Osteoblast (primary cell): ENCODE measurements at regions not wholly inside any gene's neighbourhood (a gene's known extent, or its start where the extent isn't known, plus 50 kb on each side); places are given as distances from the start of the nearest gene placed in this dataset.

Experiments used
- DNase-seq: peaks from one replicate; pipeline ENCODE4 v3.0.0; 2011; ENCODE audit warnings: low spot score, mixed read lengths; ENCODE audit not compliant: insufficient read length; ENCODE audit errors: missing footprints
- H2AFZ ChIP-seq: 2 replicates; pipeline ENCODE4 v1.6.0; 2011; ENCODE audit warnings: mild to moderate bottlenecking, low read length
- H3K27ac ChIP-seq: 2 replicates; pipeline ENCODE4 v1.5.1; 2011; ENCODE audit warnings: mild to moderate bottlenecking, low read depth, low read length, moderate library complexity
- H3K27me3 ChIP-seq: 2 replicates; pipeline ENCODE4 v1.6.0; 2012; ENCODE audit warnings: mild to moderate bottlenecking, control low read depth, inconsistent platforms, low read length, moderate library complexity; ENCODE audit not compliant: insufficient read depth
- H3K36me3 ChIP-seq: 2 replicates; pipeline ENCODE4 v1.5.1; 2011; ENCODE audit warnings: mild to moderate bottlenecking, low read length, control low read depth, moderate library complexity; ENCODE audit not compliant: insufficient read depth
- H3K4me1 ChIP-seq: 2 replicates; pipeline ENCODE4 v1.5.1; 2011; ENCODE audit warnings: mild to moderate bottlenecking, low read length, control low read depth, moderate library complexity; ENCODE audit not compliant: insufficient read depth
- H3K4me2 ChIP-seq: 2 replicates; pipeline ENCODE4 v1.6.0; 2011; ENCODE audit warnings: mild to moderate bottlenecking, low read length; ENCODE audit not compliant: insufficient read depth
- H3K4me3 ChIP-seq: fragments of 200-600 bp; sonication (generic); 3 replicates; pipeline ENCODE4 v1.5.1; 2012; ENCODE audit warnings: mild to moderate bottlenecking, low read length, inconsistent platforms; ENCODE audit not compliant: insufficient read depth
- H3K79me2 ChIP-seq: 2 replicates; pipeline ENCODE4 v1.6.0; 2012; ENCODE audit warnings: mild to moderate bottlenecking, low read length, control low read depth, inconsistent platforms; ENCODE audit not compliant: insufficient read depth
- H3K9me3 ChIP-seq: 2 replicates; pipeline ENCODE4 v1.5.1; 2011; ENCODE audit warnings: low read depth, low read length, control low read depth
- H4K20me1 ChIP-seq: 2 replicates; pipeline ENCODE4 v1.6.0; 2012; ENCODE audit warnings: mild to moderate bottlenecking, low read length, control low read depth; ENCODE audit not compliant: insufficient read depth
- CTCF ChIP-seq: IDR thresholded peaks from 2 replicates; pipeline ENCODE4 v1.5.1; 2011; ENCODE audit warnings: mild to moderate bottlenecking, low read depth, low read length, moderate library complexity; ENCODE audit errors: extremely low read depth

- H3K4me3 ChIP-seq, result no peak overlapping the region
- H3K79me2 ChIP-seq, result no peaks in the 10 kb centered on the region
- no peak for TF ChIP-seq CTCF
- H3K4me2 ChIP-seq, result no peak overlapping the region
- no peak overlapping the region for H2AFZ ChIP-seq
- H4K20me1 ChIP-seq, result no peaks in the 10 kb centered on the region
- H3K4me1 ChIP-seq, result no peaks in the 10 kb centered on the region
- H3K9me3 ChIP-seq, result no peaks in the 10 kb centered on the region
- no peak for DNase-seq
- no peak overlapping the region for H3K27ac ChIP-seq
- H3K36me3 ChIP-seq, result no peaks in the 10 kb centered on the region
- H3K27me3 ChIP-seq, result no peaks in the 10 kb centered on the region
These were observed 232.6 kb upstream of the POU3F1 start for GRCh38 chr1:38279148-38279547.

- H3K4me1 ChIP-seq, result no peaks in the 10 kb centered on the region
- H3K36me3 ChIP-seq, result no peaks in the 10 kb centered on the region
- DNase-seq, result no peak
- H2AFZ ChIP-seq, result no peak overlapping the region
- no peaks in the 10 kb centered on the region for H3K27me3 ChIP-seq
- no peaks in the 10 kb centered on the region for H4K20me1 ChIP-seq
- no peaks in the 10 kb centered on the region for H3K79me2 ChIP-seq
- no peak overlapping the region for H3K27ac ChIP-seq
- TF ChIP-seq CTCF, result no peak
- H3K4me3 ChIP-seq, result no peak overlapping the region
- no peak overlapping the region for H3K4me2 ChIP-seq
- H3K9me3 ChIP-seq, result no peaks in the 10 kb centered on the region
These were observed 231.1 kb upstream of the POU3F1 start for GRCh38 chr1:38277646-38278045.

- Histone ChIP-seq H2AFZ (no peak overlapping the region), H3K36me3 (no peaks in the 10 kb centered on the region), H3K27me3 (no peaks in the 10 kb centered on the region), H3K27ac (no peak overlapping the region), H3K4me1 (no peaks in the 10 kb centered on the region), H3K4me3 (no peak overlapping the region), H3K4me2 (no peak overlapping the region), H3K9me3 (no peaks in the 10 kb centered on the region), H4K20me1 (no peaks in the 10 kb centered on the region), H3K79me2 (no peaks in the 10 kb centered on the region)
- DNase-seq, result no peak
- TF ChIP-seq CTCF, result no peak
These were observed 229.4 kb upstream of the POU3F1 start for GRCh38 chr1:38275960-38276359.

GRCh38 chr1:38274974-38275373 lies 228.4 kb upstream of the POU3F1 start:
- H3K4me1 ChIP-seq, result no peaks in the 10 kb centered on the region
- H2AFZ ChIP-seq, result no peak overlapping the region
- H3K27ac ChIP-seq, result no peak overlapping the region
- no peaks in the 10 kb centered on the region for H4K20me1 ChIP-seq
- H3K4me3 ChIP-seq, result no peak overlapping the region
- H3K36me3 ChIP-seq, result no peaks in the 10 kb centered on the region
- H3K27me3 ChIP-seq, result peaks cover 9% of the 10 kb centered on the region
- peak; percentile 84 for DNase-seq
- no peaks in the 10 kb centered on the region for H3K9me3 ChIP-seq
- H3K4me2 ChIP-seq, result no peak overlapping the region
- no peaks in the 10 kb centered on the region for H3K79me2 ChIP-seq
- no peak for TF ChIP-seq CTCF
